HepG2 (cell line): ENCODE measurements at regions not wholly inside any gene's neighbourhood (a gene's known extent, or its start where the extent isn't known, plus 50 kb on each side); places are given as distances from the start of the nearest gene placed in this dataset.

Experiments used
- ATAC-seq: fragments of 200-7000 bp; cut with Tn5 transposase; 3 replicates; pipeline ENCODE4 v1.9.1; 2020; ENCODE audit warnings: mild to moderate bottlenecking, moderate library complexity
- BruUV-seq: library from RNA; stranded (reverse); fragments of 400-500 nt; replicated peaks from 2 replicates; lab custom pipeline; 2021; lab: Mats Ljungman, UMichigan
- CTCF ChIA-PET: fragments of 300-600 bp; formaldehyde crosslinking; extraction: SDS; loops from one replicate; lab custom pipeline; 2021; ENCODE audit warnings: low total read pairs, inconsistent platforms, low intra/inter-chr PET ratio; lab: Yijun Ruan, JAX
- POLR2A ChIA-PET: fragments of 350-600 bp; sonication (Branson Sonifier 250); formaldehyde crosslinking; loops from one replicate; lab custom pipeline; 2020; ENCODE audit warnings: antibody characterized with exemption, inconsistent platforms; lab: Yijun Ruan, JAX
- DNase-seq: peaks from one replicate; pipeline ENCODE4 v3.0.0-alpha.2; 2015; ENCODE audit warnings: low spot score
- FAIRE-seq: peaks from 3 replicates; lab custom pipeline; 2011; peaks lifted over from hg19 to GRCh38; lab: Jason Lieb, UNC
- H2AFZ ChIP-seq: one replicate; pipeline ENCODE4 v1.6.1; 2011; ENCODE audit warnings: low read length, inconsistent platforms
- H3K27ac ChIP-seq: fragments of 300-600 bp; 3 replicates; pipeline ENCODE4 v1.8.0; 2011; ENCODE audit warnings: mixed run types, mild to moderate bottlenecking, mixed read lengths, low read length, inconsistent platforms; ENCODE audit not compliant: insufficient read depth; ENCODE audit errors: extremely low read length
- H3K27me3 ChIP-seq, 2 experiments: fragments of 200-600 bp in 1 of 2; 2 replicates in 1 of 2; 3 replicates in 1 of 2; pipeline versions ENCODE4 v1.6.0 to v1.8.0; 2011; ENCODE audit warnings: low read length in 2 of 2, mild to moderate bottlenecking in 2 of 2, moderate library complexity in 2 of 2, inconsistent platforms in 1 of 2; ENCODE audit not compliant: insufficient read depth in 2 of 2, control insufficient read depth in 1 of 2
- H3K36me3 ChIP-seq, 2 experiments: fragments of 200-600 bp in 1 of 2; replicated peaks in 1 of 2; 2 replicates in 1 of 2; 3 replicates in 1 of 2; pipeline versions ENCODE4 v1.5.1 to v1.8.0; 2011; ENCODE audit warnings: low read length in 2 of 2, inconsistent platforms in 1 of 2; ENCODE audit not compliant: insufficient read depth in 2 of 2, control insufficient read depth in 1 of 2
- H3K4me1 ChIP-seq: 2 replicates; pipeline ENCODE4 v1.5.1; 2012; ENCODE audit warnings: low read length, inconsistent platforms; ENCODE audit not compliant: insufficient read depth
- H3K4me2 ChIP-seq: 2 replicates; pipeline ENCODE4 v1.6.0; 2011; ENCODE audit warnings: low read depth, low read length, inconsistent platforms
- H3K4me3 ChIP-seq, 3 experiments: fragments of 200-600 bp in 1 of 3; sonication (generic), shearing (Covaris generic) in 1 of 3; replicated peaks in 1 of 3; 2 replicates each; pipeline ENCODE4 v1.5.1; 2011 to 2016; ENCODE audit warnings: low read length in 3 of 3, inconsistent platforms in 2 of 3, low read depth in 2 of 3, mild to moderate bottlenecking in 2 of 3, control low read depth in 1 of 3, mixed read lengths in 1 of 3; ENCODE audit not compliant: insufficient read depth in 1 of 3
- H3K79me2 ChIP-seq: one replicate; pipeline ENCODE4 v1.6.1; 2011; ENCODE audit warnings: low read length, inconsistent platforms; ENCODE audit not compliant: insufficient read depth
- H3K9ac ChIP-seq: 2 replicates; pipeline ENCODE4 v1.6.0; 2011; ENCODE audit warnings: mild to moderate bottlenecking, low read depth, low read length, inconsistent platforms; ENCODE audit not compliant: insufficient read depth
- H3K9me3 ChIP-seq: 2 replicates; pipeline ENCODE4 v1.5.1; 2012; ENCODE audit warnings: mild to moderate bottlenecking, low read length
- H4K20me1 ChIP-seq: 2 replicates; pipeline ENCODE4 v1.6.0; 2011; ENCODE audit warnings: inconsistent platforms, mild to moderate bottlenecking, low read length, moderate library complexity; ENCODE audit not compliant: insufficient read depth
- HES4 ChIP-seq: sonication (generic); formaldehyde crosslinking; IDR thresholded peaks from 2 replicates; pipeline ENCODE4 v1.9.0; 2021; ENCODE audit warnings: mild to moderate bottlenecking, missing genetic modification reagents, borderline replicate concordance
- HINFP ChIP-seq: sonication (generic); formaldehyde crosslinking; IDR thresholded peaks from 2 replicates; pipeline ENCODE4 v1.4.0; 2020; ENCODE audit warnings: low read depth, mild to moderate bottlenecking, missing genetic modification reagents
- HMG20A ChIP-seq: IDR thresholded peaks from 2 replicates; pipeline ENCODE4 v1.6.1; 2016; ENCODE audit warnings: borderline replicate concordance
- NCOA2 ChIP-seq: sonication (generic); formaldehyde crosslinking; IDR thresholded peaks from 2 replicates; pipeline ENCODE4 v1.8.0; 2022; ENCODE audit warnings: inconsistent platforms
- TFAP4 ChIP-seq: sonication (generic); IDR thresholded peaks from 2 replicates; pipeline ENCODE4 v1.6.1; 2016; ENCODE audit warnings: low read depth, borderline replicate concordance
- ZBTB14 ChIP-seq: sonication (generic); formaldehyde crosslinking; IDR thresholded peaks from 2 replicates; pipeline ENCODE4 v1.4.0; 2020; ENCODE audit warnings: missing genetic modification reagents
- ZBTB40 ChIP-seq, 2 experiments: fragments of 450-650 bp in 1 of 2; sonication (generic) in 1 of 2; formaldehyde crosslinking in 1 of 2; IDR thresholded peaks; 2 replicates each; pipeline versions ENCODE4 v1.6.1 to v1.8.0; 2016 to 2022; ENCODE audit warnings: antibody characterized with exemption in 1 of 2, mild to moderate bottlenecking in 1 of 2, missing genetic modification reagents in 1 of 2
- ZFAT ChIP-seq: sonication (generic); formaldehyde crosslinking; conservative IDR thresholded peaks from 2 replicates; pipeline ENCODE4 v1.8.1; 2023; ENCODE audit warnings: missing genetic modification reagents, inconsistent platforms
- WGBS: methylation state at CpG from one replicate; pipeline ENCODE4 v1.1.6; 2017; ENCODE audit warnings: low lambda C conversion rate; 5-methylcytosine and 5-hydroxymethylcytosine counted together
- in situ Hi-C: cut with HindIII; loops from 2 replicates; pipeline ENCODE4 v1.10.0; 2017; ENCODE audit warnings: low pct_unique_long_range_greater_than_20kb; ENCODE audit not compliant: extremely low pct_ligation_motif_present
- intact Hi-C: fragments of 100-400 bp; cut with micrococcal nuclease; formaldehyde crosslinking; loops from one replicate; pipeline ENCODE4 v1.10.0; 2022; ENCODE audit not compliant: unreplicated experiment

- no peaks in the 10 kb centered on the region for H4K20me1 ChIP-seq
- TF ChIP-seq ZBTB14 (CRISPR knock-in tag): no peak
- no peak for TF ChIP-seq ZFAT (CRISPR knock-in tag)
- TF ChIP-seq ZBTB40 (IDR thresholded peaks at IDR 0.05): no peak
- no peak for TF ChIP-seq ZBTB40 (CRISPR knock-in tag; IDR thresholded peaks at IDR 0.05)
- TF ChIP-seq TFAP4: no peak
- no peak for TF ChIP-seq HES4 (CRISPR knock-in tag)
- TF ChIP-seq HMG20A: no peak
- TF ChIP-seq NCOA2 (CRISPR knock-in tag): no peak
- TF ChIP-seq HINFP: no peak
- TF ChIP-seq, all 625 proteins: peak for 0
- in situ Hi-C loops: no loop called here
- ChIA-PET CTCF (no interaction called here), POLR2A (no interaction called here)
- no peak overlapping the region for H3K4me3 ChIP-seq
- no TSS peak for BruUV-seq
- DNase-seq: no peak
- FAIRE-seq: no peak
- H3K79me2 ChIP-seq: no peaks in the 10 kb centered on the region
- intact Hi-C loops: no loop called here
- H3K4me1 ChIP-seq: no peaks in the 10 kb centered on the region
- no peak overlapping the region for H3K4me2 ChIP-seq
- no peak for ATAC-seq
- H3K9me3 ChIP-seq: no peaks in the 10 kb centered on the region
- no peak overlapping the region for H3K27ac ChIP-seq
- H3K9ac ChIP-seq: no peak overlapping the region
- no peaks in the 10 kb centered on the region for H3K36me3 ChIP-seq
- H2AFZ ChIP-seq: no peak overlapping the region
- 0% methylated on average over 1 of the region's 3 CpGs for WGBS
- H3K27me3 ChIP-seq: no peaks in the 10 kb centered on the region
These were observed 177.2 kb downstream of the SEC23IP start for GRCh38 chr10:120069700-120070099.
